T-helper 1 cell treated with Interleukin-12 subunit alpha and Interleukin-12 subunit beta and Interleukin-4 antibody, amounts not matched to agents 30 ng/mL and 1 ng/mL, for 36 hours (primary cell): ENCODE measurements at regions not wholly inside any gene's neighbourhood (a gene's known extent, or its start where the extent isn't known, plus 50 kb on each side); places are given as distances from the start of the nearest gene placed in this dataset.

ENCODE experiments used
- intact Hi-C: fragments of 100-400 bp; cut with micrococcal nuclease; formaldehyde crosslinking; loops from one replicate; pipeline ENCODE4 v1.15.1; 2024

GRCh38 chr6:45741437-45742171 is 274.1 kb downstream of the CLIC5 start:
- intact Hi-C loops = no loop called here

GRCh38 chr6:45739058-45739457 is 276.6 kb downstream of the CLIC5 start:
- intact Hi-C loops = loop anchor here (5.0 kb wide), 1 partner anchor 93 kb away; no protein-coding TSS in a partner anchor

- intact Hi-C loops = loop anchor here (5.0 kb wide), 1 partner anchor 94 kb away; no protein-coding TSS in a partner anchor
Observed at GRCh38 chr6:45738057-45738455, 277.6 kb downstream of the CLIC5 start.

GRCh38 chr6:45737331-45738056 is 278.2 kb downstream of the CLIC5 start:
- intact Hi-C loops = loop anchor here (1.0 to 5.0 kb wide), 3 partner anchors 64 to 185 kb away; no protein-coding TSS in a partner anchor

GRCh38 chr6:45736134-45736533 is 279.5 kb downstream of the CLIC5 start:
- intact Hi-C loops = loop anchor here (2.0 to 5.0 kb wide), 2 partner anchors 96 to 187 kb away; no protein-coding TSS in a partner anchor

GRCh38 chr6:45732731-45733130 is 282.9 kb downstream of the CLIC5 start:
- intact Hi-C loops = no loop called here

- intact Hi-C loops = no loop called here
Observed at GRCh38 chr6:45730232-45730631, 285.4 kb downstream of the CLIC5 start.

GRCh38 chr6:45728674-45729073 is 287.0 kb downstream of the CLIC5 start:
- intact Hi-C loops = no loop called here

GRCh38 chr6:45727819-45728449 is 287.7 kb downstream of the CLIC5 start:
- intact Hi-C loops = no loop called here

GRCh38 chr6:45727228-45727627 is 288.4 kb downstream of the CLIC5 start:
- intact Hi-C loops = no loop called here

- intact Hi-C loops = no loop called here
Observed at GRCh38 chr6:45726444-45726843, 289.2 kb downstream of the CLIC5 start.

- intact Hi-C loops = no loop called here
Observed at GRCh38 chr6:45724511-45724910, 291.1 kb downstream of the CLIC5 start.

- intact Hi-C loops = no loop called here
Observed at GRCh38 chr6:45724027-45724426, 291.6 kb downstream of the CLIC5 start.

GRCh38 chr6:45722876-45723275 is 292.8 kb downstream of the CLIC5 start:
- intact Hi-C loops = no loop called here

GRCh38 chr6:45721665-45722064 is 294.0 kb downstream of the CLIC5 start:
- intact Hi-C loops = no loop called here

- intact Hi-C loops = loop anchor here (10.0 kb wide), 2 partner anchors 296 to 714 kb away; partner anchors contain the start of gene CLIC5
Observed at GRCh38 chr6:45718871-45719270, 296.8 kb downstream of the CLIC5 start.

GRCh38 chr6:45718131-45718530 is 297.5 kb downstream of the CLIC5 start:
- intact Hi-C loops = loop anchor here (10.0 kb wide), 2 partner anchors 297 to 713 kb away; partner anchors contain the start of gene CLIC5

- intact Hi-C loops = loop anchor here (10.0 kb wide), 2 partner anchors 297 to 713 kb away; partner anchors contain the start of gene CLIC5
Observed at GRCh38 chr6:45717715-45718114, 297.9 kb downstream of the CLIC5 start.

- intact Hi-C loops = loop anchor here (10.0 kb wide), 2 partner anchors 298 to 712 kb away; partner anchors contain the start of gene CLIC5
Observed at GRCh38 chr6:45717027-45717426, 298.6 kb downstream of the CLIC5 start.

GRCh38 chr6:45715508-45715803 is 300.2 kb downstream of the CLIC5 start:
- intact Hi-C loops = loop anchor here (2.0 to 10.0 kb wide), 5 partner anchors 221 to 711 kb away; partner anchors contain the start of gene CLIC5

GRCh38 chr6:45714741-45715507 is 300.7 kb downstream of the CLIC5 start:
- intact Hi-C loops = loop anchor here (1.0 to 10.0 kb wide), 14 partner anchors 129 to 1240 kb away; partner anchors contain the start of genes CLIC5 and SUPT3H
